ENCODE measurements at regions not wholly inside any gene's neighbourhood (a gene's known extent, or its start where the extent isn't known, plus 50 kb on each side); places are given as distances from the start of the nearest gene placed in this dataset.

GRCh38 chr3:110679285-110679684, 392.3 kb upstream of the NECTIN3 start:
- Mint-ChIP-seq H3K4me3 (no peak overlapping the region), H3K9me3 (peaks cover 21 to 26% of the 10 kb centered on the region in 2 experiments), H3K4me1 (peaks cover 23 to 35% of the 10 kb centered on the region in 2 experiments), H3K27ac (no peak overlapping the region), H3K36me3 (ENCODE audit: insufficient read depth in 1 of 3, low read depth in 3 of 3) (peaks cover 18 to 52% (median 40%) of the 10 kb centered on the region in 3 experiments), H3K27me3 (ENCODE audit: low read depth) (no peaks in the 10 kb centered on the region)
- peaks cover 4% of the 10 kb centered on the region; the same call in 1 of the 2 replicates for H3K4me1 ChIP-seq (ENCODE audit: insufficient read depth, low read length)
- no CpG with 5 or more reads among the region's 2 CpGs for WGBS (ENCODE audit: extremely low coverage, insufficient read length, low lambda C conversion rate)
- no peaks in the 10 kb centered on the region for H3K79me2 ChIP-seq (ENCODE audit: insufficient read depth, low read length)
- no peak overlapping the region for H2BK12ac ChIP-seq (ENCODE audit: insufficient read length, low read depth, low read length)
- no peaks in the 10 kb centered on the region for H3K9me3 ChIP-seq (ENCODE audit: control insufficient read depth, low read depth, low read length)
- no peaks in the 10 kb centered on the region for H3K23me2 ChIP-seq (ENCODE audit: insufficient read length, low read depth, low read length, poor library complexity, severe bottlenecking)
- H3K18ac ChIP-seq (ENCODE audit: insufficient read length, low read depth, low read length): no peak overlapping the region
- H2BK20ac ChIP-seq (ENCODE audit: low read depth, low read length, poor library complexity, severe bottlenecking): no peak overlapping the region
- DNase-seq: no peak
- H3K27ac ChIP-seq (ENCODE audit: insufficient read length, low read depth, low read length): no peak overlapping the region
- H3K4me2 ChIP-seq (ENCODE audit: insufficient read depth, insufficient read length, low read length): no peak overlapping the region
- no peak overlapping the region for H2BK5ac ChIP-seq (ENCODE audit: insufficient read length, low read length)
- H3K56ac ChIP-seq (ENCODE audit: insufficient read length, low read depth, low read length): no peak overlapping the region
- H4K8ac ChIP-seq (replicated peaks; ENCODE audit: insufficient read length, low read depth, low read length): no peak overlapping the region
- H3K9ac ChIP-seq (ENCODE audit: extremely low read depth, insufficient read length, low read length): no peak overlapping the region
- no peaks in the 10 kb centered on the region for H4K20me1 ChIP-seq (ENCODE audit: control insufficient read depth, insufficient read depth, insufficient read length)
- H3K23ac ChIP-seq (ENCODE audit: insufficient read length, low read depth, low read length): no peak overlapping the region
- TF ChIP-seq CTCF (conservative IDR thresholded peaks at IDR 0.05): no peak
- no peak overlapping the region for H2BK120ac ChIP-seq (ENCODE audit: low read depth, low read length, poor library complexity, severe bottlenecking)
- H3K79me1 ChIP-seq (ENCODE audit: insufficient read depth, low read depth, low read length, poor library complexity, severe bottlenecking): no peaks in the 10 kb centered on the region
- H4K91ac ChIP-seq (ENCODE audit: insufficient read length, low read depth, low read length): no peak overlapping the region
- H2BK15ac ChIP-seq (ENCODE audit: low read depth, low read length): no peak overlapping the region
- H3K4ac ChIP-seq (ENCODE audit: low read depth, low read length): no peak overlapping the region
- no peak overlapping the region for H3T11ph ChIP-seq (ENCODE audit: low read length)
- no peak overlapping the region for H4K5ac ChIP-seq (ENCODE audit: insufficient read length, low read depth, low read length)
- no peak overlapping the region for H2AK5ac ChIP-seq (ENCODE audit: insufficient read length, low read length)
- no peak overlapping the region for H3K14ac ChIP-seq (ENCODE audit: insufficient read depth, low read length)
- H3K27me3 ChIP-seq (ENCODE audit: insufficient read depth, low read length): no peaks in the 10 kb centered on the region
- no peak overlapping the region for H2AFZ ChIP-seq (ENCODE audit: low read length)

Data from H9 (cell line).